K562 (cell line): ENCODE measurements at regions not wholly inside any gene's neighbourhood (a gene's known extent, or its start where the extent isn't known, plus 50 kb on each side); places are given as distances from the start of the nearest gene placed in this dataset.

Experiments used
- ATAC-seq: fragments of 200-7000 bp; cut with Tn5 transposase; 3 replicates; pipeline ENCODE4 v1.9.1; 2020; ENCODE audit warnings: moderate library complexity
- BruUV-seq: library from RNA; stranded (reverse); fragments of 400-500 nt; replicated peaks from 2 replicates; lab custom pipeline; 2021; lab: Mats Ljungman, UMichigan
- CTCF ChIA-PET: fragments of 300-600 bp; formaldehyde crosslinking; extraction: SDS; loops from one replicate; lab custom pipeline; 2021; ENCODE audit warnings: low intra/inter-chr PET ratio; lab: Yijun Ruan, JAX
- POLR2A ChIA-PET: fragments of 300-600, 350-650 bp; sonication (Branson Sonifier 250); formaldehyde crosslinking; extraction: SDS; loops from one replicate; lab custom pipeline; 2021; ENCODE audit warnings: antibody characterized with exemption, inconsistent platforms; lab: Yijun Ruan, JAX
- DNase-seq, 4 experiments: peaks; one replicate each; pipeline versions ENCODE4 v3.0.0 to v3.0.0-alpha.2; 2011 to 2018; ENCODE audit warnings: low spot score in 3 of 4, mixed read lengths in 3 of 4; ENCODE audit errors: extremely low read depth in 1 of 4
- FAIRE-seq: peaks from 2 replicates; lab custom pipeline; 2011; peaks lifted over from hg19 to GRCh38; lab: Jason Lieb, UNC
- H2AFZ ChIP-seq: 2 replicates; pipeline ENCODE4 v1.6.0; 2011; ENCODE audit warnings: low read depth, low read length, control low read depth, inconsistent platforms
- H3K27ac ChIP-seq: fragments of 200-600 bp; 3 replicates; pipeline ENCODE4 v1.8.0; 2011; ENCODE audit warnings: low read depth, mild to moderate bottlenecking, control low read depth, inconsistent platforms, low read length, moderate library complexity, mixed read lengths; ENCODE audit errors: extremely low read depth
- H3K27me3 ChIP-seq, 2 experiments: fragments of 300-600 bp in 1 of 2; 2 replicates in 1 of 2; 3 replicates in 1 of 2; pipeline versions ENCODE4 v1.6.0 to v1.8.0; 2011; ENCODE audit warnings: inconsistent platforms in 2 of 2, low read length in 2 of 2, mild to moderate bottlenecking in 1 of 2, mixed read lengths in 1 of 2, moderate library complexity in 1 of 2; ENCODE audit not compliant: control insufficient read depth in 2 of 2, insufficient read depth in 2 of 2
- H3K36me3 ChIP-seq: fragments of 300-600 bp; 3 replicates; pipeline ENCODE4 v1.8.0; 2011; ENCODE audit warnings: mild to moderate bottlenecking, low read length, inconsistent platforms; ENCODE audit not compliant: control insufficient read depth, insufficient read depth
- H3K4me1 ChIP-seq, 2 experiments: fragments of 200-600 bp in 1 of 2; replicated peaks in 1 of 2; 2 replicates in 1 of 2; 3 replicates in 1 of 2; pipeline versions ENCODE4 v1.5.1 to v1.8.0; 2011; ENCODE audit warnings: inconsistent platforms in 2 of 2, low read length in 2 of 2, mild to moderate bottlenecking in 1 of 2, mixed read lengths in 1 of 2, moderate library complexity in 1 of 2; ENCODE audit not compliant: control insufficient read depth in 2 of 2, insufficient read depth in 2 of 2
- H3K4me2 ChIP-seq: 2 replicates; pipeline ENCODE4 v1.6.1; 2011; ENCODE audit warnings: low read length, control low read depth, inconsistent platforms, mixed read lengths; ENCODE audit not compliant: insufficient read depth
- H3K4me3 ChIP-seq: fragments of 200-600 bp; sonication (generic), shearing (Covaris generic); 2 replicates; pipeline ENCODE4 v1.5.1; 2016; ENCODE audit warnings: control low read depth, inconsistent platforms
- H3K79me2 ChIP-seq: fragments of 200-600 bp; 3 replicates; pipeline ENCODE4 v1.8.0; 2011; ENCODE audit warnings: low read length, inconsistent platforms; ENCODE audit not compliant: control insufficient read depth, insufficient read depth
- H3K9ac ChIP-seq, 2 experiments: 2 replicates each; pipeline versions ENCODE4 v1.6.0 to v1.6.1; 2011; ENCODE audit warnings: low read depth in 2 of 2, low read length in 2 of 2, control low read depth in 1 of 2, inconsistent platforms in 1 of 2, mild to moderate bottlenecking in 1 of 2, mixed read lengths in 1 of 2; ENCODE audit not compliant: insufficient read depth in 1 of 2
- H3K9me1 ChIP-seq: one replicate; pipeline ENCODE4 v1.6.0; 2011; ENCODE audit warnings: inconsistent platforms, mild to moderate bottlenecking, low read length, moderate library complexity; ENCODE audit not compliant: control insufficient read depth, insufficient read depth
- H3K9me3 ChIP-seq: replicated peaks from 2 replicates; pipeline ENCODE4 v1.5.1; 2011; ENCODE audit warnings: low read depth, low read length, inconsistent platforms; ENCODE audit not compliant: control insufficient read depth, insufficient read depth
- H4K20me1 ChIP-seq: replicated peaks from 2 replicates; pipeline ENCODE4 v1.6.1; 2011; ENCODE audit warnings: low read length, inconsistent platforms, mixed read lengths; ENCODE audit not compliant: control insufficient read depth, insufficient read depth
- CREM ChIP-seq: IDR thresholded peaks from 2 replicates; pipeline ENCODE4 v1.6.1; 2014; ENCODE audit warnings: antibody characterized with exemption, low read depth
- EP400 ChIP-seq: fragments of 450-650 bp; IDR thresholded peaks from 2 replicates; pipeline ENCODE4 v1.6.1; 2017; ENCODE audit warnings: antibody characterized with exemption, mild to moderate bottlenecking, moderate library complexity
- FOXK2 ChIP-seq, 2 experiments: fragments of 450-650 bp; IDR thresholded peaks in 1 of 2; conservative IDR thresholded peaks in 1 of 2; 2 replicates each; pipeline ENCODE4 v1.6.1; 2016; ENCODE audit warnings: low read depth in 2 of 2, mild to moderate bottlenecking in 1 of 2
- GATA2 ChIP-seq: sonication (generic); formaldehyde crosslinking; IDR thresholded peaks from 2 replicates; pipeline ENCODE4 v1.4.0; 2020; ENCODE audit warnings: mild to moderate bottlenecking, missing genetic modification reagents
- HOMEZ ChIP-seq: fragments of 250-450 bp; sonication (Bioruptor Pico); IDR thresholded peaks from 2 replicates; pipeline ENCODE4 v1.4.0; 2020; ENCODE audit warnings: mild to moderate bottlenecking, moderate library complexity
- TSC22D4 ChIP-seq: fragments of 450-650 bp; IDR thresholded peaks from 2 replicates; pipeline ENCODE4 v1.6.1; 2016; ENCODE audit warnings: missing genetic modification characterization, missing biosample characterization, control low read depth
- WGBS: fragments of 100-300 bp; shearing (Covaris generic); methylation state at CpG from one replicate; pipeline ENCODE4 v1.1.6; 2016; ENCODE audit warnings: low coverage, mixed read lengths; ENCODE audit not compliant: insufficient coverage; ENCODE audit errors: missing lambda C conversion rate; 5-methylcytosine and 5-hydroxymethylcytosine counted together
- in situ Hi-C: fragments of 300-500 bp; cut with MboI; formaldehyde crosslinking; loops from 4 replicates; pipeline ENCODE4 v1.15.0; 2018; ENCODE audit warnings: inconsistent platforms, mixed read lengths
- intact Hi-C: fragments of 100-400 bp; cut with micrococcal nuclease; formaldehyde crosslinking; loops from 2 replicates; pipeline ENCODE4 v1.14.2; 2022

DNA sequence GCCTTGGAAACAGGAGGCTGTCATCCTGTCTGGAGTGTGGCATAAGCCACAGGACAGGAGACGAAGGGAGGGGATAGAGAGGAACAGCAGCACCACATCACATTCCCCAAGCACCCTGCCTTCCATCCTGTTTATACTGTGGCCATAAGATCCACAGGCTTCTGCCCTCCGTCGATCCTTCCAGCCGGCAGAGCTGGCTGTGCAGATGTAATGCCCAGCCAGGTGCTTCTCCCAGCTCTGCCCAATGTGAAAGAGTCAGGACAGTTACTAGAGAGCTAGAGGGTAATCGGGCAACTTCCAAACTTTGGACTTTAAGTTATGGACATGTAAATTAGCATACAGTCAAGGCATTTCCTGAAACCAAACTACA, 368.4 kb downstream of the SOX9 start:
- in situ Hi-C loops: no loop called here
- Histone ChIP-seq H3K9ac (no peak overlapping the region), H3K4me2 (no peak overlapping the region), H3K27me3 (no peaks in the 10 kb centered on the region), H3K27ac (no peak overlapping the region), H3K79me2 (no peaks in the 10 kb centered on the region), H4K20me1 (no peaks in the 10 kb centered on the region), H3K36me3 (no peaks in the 10 kb centered on the region), H3K4me3 (no peak overlapping the region), H3K9me3 (no peaks in the 10 kb centered on the region), H3K4me1 (no peaks in the 10 kb centered on the region), H3K9me1 (no peaks in the 10 kb centered on the region), H2AFZ (no peak overlapping the region)
- WGBS: 1% methylated on average over 5 of the region's 5 CpGs
- DNase-seq (no peak), ATAC-seq (no peak), FAIRE-seq (no peak)
- no TSS peak for BruUV-seq
- POLR2A ChIA-PET: no interaction called here
- intact Hi-C loops: no loop called here
- TF ChIP-seq EP400: no peak
- no peak for TF ChIP-seq FOXK2 (conservative IDR thresholded peaks at IDR 0.05 in 1 of 2, IDR thresholded peaks at IDR 0.05 in 1 of 2; ENCODE audit: low read depth in 2 of 2)
- TF ChIP-seq TSC22D4 (tag): no peak
- CTCF ChIA-PET: no interaction called here

GRCh38 chr17:72491102-72491501, 370.3 kb downstream of the SOX9 start:
- no peaks in the 10 kb centered on the region for H3K79me2 ChIP-seq

More at GRCh38 chr17:72491102-72491501, 370.3 kb downstream of the SOX9 start:
- H3K4me2 ChIP-seq: no peak overlapping the region
- H3K9ac ChIP-seq: no peak overlapping the region
- no peak overlapping the region for H3K27ac ChIP-seq
- no peaks in the 10 kb centered on the region for H3K27me3 ChIP-seq
- CTCF ChIA-PET: no interaction called here
- FAIRE-seq (no peak), ATAC-seq (no peak), DNase-seq (no peak)
- no TSS peak for BruUV-seq
- H3K9me1 ChIP-seq: no peaks in the 10 kb centered on the region
- H3K4me1 ChIP-seq: no peaks in the 10 kb centered on the region
- H3K36me3 ChIP-seq: no peaks in the 10 kb centered on the region
- H3K9me3 ChIP-seq: no peaks in the 10 kb centered on the region
- no peak overlapping the region for H3K4me3 ChIP-seq
- no peaks in the 10 kb centered on the region for H4K20me1 ChIP-seq
- WGBS: 0% methylated on average over 2 of the region's 2 CpGs
- TF ChIP-seq CREM (no peak), GATA2 (no peak), HOMEZ (CRISPR knock-in tag) (no peak)
- H2AFZ ChIP-seq: no peak overlapping the region
- intact Hi-C loops: no loop called here
- POLR2A ChIA-PET: interaction anchor here (0.6 to 0.7 kb wide), 2 partner anchors 59 to 66 kb away, joined by 3 read pairs; no protein-coding TSS in a partner anchor
- in situ Hi-C loops: no loop called here
